Activated CD4-positive, alpha-beta memory T cell treated with anti-CD3 and anti-CD28 coated beads for 36 hours (primary cell): ENCODE measurements at regions not wholly inside any gene's neighbourhood (a gene's known extent, or its start where the extent isn't known, plus 50 kb on each side); places are given as distances from the start of the nearest gene placed in this dataset.
"Not testable (repeated sequence)": the region's sequence is repeated elsewhere in the genome, so short reads cannot be mapped to it uniquely, and the experiment has no call there.

Source experiments
- CTCF ChIA-PET: fragments of 350-600 bp; sonication (Branson Sonifier 250); formaldehyde crosslinking; loops from one replicate; lab custom pipeline; 2021; ENCODE audit warnings: antibody characterized with exemption, inconsistent platforms; lab: Charles Lee
- POLR2A ChIA-PET: fragments of 350-600 bp; sonication (Branson Sonifier 250); formaldehyde crosslinking; loops from one replicate; lab custom pipeline; 2021; ENCODE audit warnings: antibody characterized with exemption; lab: Charles Lee
- DNase-seq: peaks from one replicate; pipeline ENCODE4 v3.0.0-alpha.2; 2020
- H3K27ac Mint-ChIP-seq: one replicate; pipeline ENCODE4 v1.8.0; 2021; ENCODE audit warnings: mixed read lengths
- H3K27me3 Mint-ChIP-seq: one replicate; pipeline ENCODE4 v1.8.0; 2021; ENCODE audit warnings: mixed read lengths
- H3K36me3 Mint-ChIP-seq: one replicate; pipeline ENCODE4 v1.8.0; 2021; ENCODE audit warnings: mixed read lengths
- H3K4me1 Mint-ChIP-seq: one replicate; pipeline ENCODE4 v1.8.0; 2021; ENCODE audit warnings: low read depth, mixed read lengths
- H3K4me3 Mint-ChIP-seq: one replicate; pipeline ENCODE4 v1.8.0; 2021; ENCODE audit warnings: mild to moderate bottlenecking, mixed read lengths
- H3K9me3 Mint-ChIP-seq: one replicate; pipeline ENCODE4 v1.8.0; 2021; ENCODE audit warnings: mixed read lengths
- intact Hi-C: fragments of 100-400 bp; cut with micrococcal nuclease; formaldehyde crosslinking; loops from one replicate; pipeline ENCODE4 v1.15.1; 2023

DNA sequence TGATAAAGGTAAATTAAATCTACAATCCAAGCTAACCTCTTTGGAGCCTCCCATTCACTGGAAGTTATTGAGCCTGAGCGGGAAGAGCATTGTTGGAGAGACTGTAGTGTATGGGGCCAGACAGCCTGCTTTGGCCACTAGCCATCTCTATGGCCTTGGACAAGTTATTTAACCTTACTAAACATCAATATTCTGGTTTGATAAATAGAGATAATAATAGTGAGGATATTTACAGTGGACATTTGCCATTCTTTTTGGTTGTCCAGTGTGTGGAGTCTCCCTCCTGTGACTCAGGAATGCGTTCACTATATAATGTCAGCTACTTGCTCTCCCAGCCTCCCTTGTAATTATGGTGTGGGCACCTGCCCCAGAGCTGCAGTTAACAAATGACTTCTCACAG lies 216.1 kb downstream of the SLC38A4 start:
- H3K27me3 Mint-ChIP-seq: no peaks in the 10 kb centered on the region
- peaks cover 25% of the 10 kb centered on the region for H3K4me1 Mint-ChIP-seq
- no peak for DNase-seq
- intact Hi-C loops: no loop called here
- peaks cover 9% of the 10 kb centered on the region for H3K36me3 Mint-ChIP-seq
- POLR2A ChIA-PET: interaction anchor here (1.0 to 1.3 kb wide), 2 partner anchors 60 to 238 kb away, joined by 3 to 8 read pairs; no protein-coding TSS in a partner anchor
- peaks cover 9% of the 10 kb centered on the region for H3K9me3 Mint-ChIP-seq
- H3K4me3 Mint-ChIP-seq: no peak overlapping the region
- CTCF ChIA-PET: interaction anchor here (0.9 kb wide), 1 partner anchor 226 kb away, joined by 4 read pairs; no protein-coding TSS in a partner anchor
- peak overlapping the region; percentile 40 for H3K27ac Mint-ChIP-seq

DNA sequence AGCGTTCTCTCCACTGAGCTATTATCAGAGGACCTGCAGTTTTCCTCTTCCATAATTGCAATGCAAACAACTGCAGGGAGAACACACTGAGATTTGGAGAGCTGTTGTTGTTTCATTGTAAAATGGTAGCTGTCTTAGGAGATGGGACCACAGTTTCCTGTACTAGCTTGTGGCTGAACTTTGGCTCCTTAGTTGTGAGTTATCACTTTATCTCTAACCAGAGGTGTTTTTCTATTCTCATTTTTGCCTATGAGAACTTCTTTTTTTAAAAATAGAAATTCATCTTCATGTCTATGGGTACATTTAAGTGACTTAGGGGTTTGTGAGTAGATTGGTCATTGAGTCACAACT lies 216.5 kb downstream of the SLC38A4 start:
- H3K36me3 Mint-ChIP-seq: peaks cover 9% of the 10 kb centered on the region
- H3K4me3 Mint-ChIP-seq: no peak overlapping the region
- ChIA-PET POLR2A (interaction anchor here (1.0 to 1.3 kb wide), 2 partner anchors 60 to 238 kb away, joined by 3 to 8 read pairs; no protein-coding TSS in a partner anchor), CTCF (interaction anchor here (0.5 to 0.9 kb wide), 2 partner anchors 225 to 233 kb away, joined by 3 to 4 read pairs; no protein-coding TSS in a partner anchor)
- peaks cover 9% of the 10 kb centered on the region for H3K9me3 Mint-ChIP-seq
- no peaks in the 10 kb centered on the region for H3K27me3 Mint-ChIP-seq
- H3K27ac Mint-ChIP-seq: peak overlapping the region; percentile 40
- intact Hi-C loops: no loop called here
- DNase-seq: no peak
- H3K4me1 Mint-ChIP-seq: peaks cover 25% of the 10 kb centered on the region

DNA sequence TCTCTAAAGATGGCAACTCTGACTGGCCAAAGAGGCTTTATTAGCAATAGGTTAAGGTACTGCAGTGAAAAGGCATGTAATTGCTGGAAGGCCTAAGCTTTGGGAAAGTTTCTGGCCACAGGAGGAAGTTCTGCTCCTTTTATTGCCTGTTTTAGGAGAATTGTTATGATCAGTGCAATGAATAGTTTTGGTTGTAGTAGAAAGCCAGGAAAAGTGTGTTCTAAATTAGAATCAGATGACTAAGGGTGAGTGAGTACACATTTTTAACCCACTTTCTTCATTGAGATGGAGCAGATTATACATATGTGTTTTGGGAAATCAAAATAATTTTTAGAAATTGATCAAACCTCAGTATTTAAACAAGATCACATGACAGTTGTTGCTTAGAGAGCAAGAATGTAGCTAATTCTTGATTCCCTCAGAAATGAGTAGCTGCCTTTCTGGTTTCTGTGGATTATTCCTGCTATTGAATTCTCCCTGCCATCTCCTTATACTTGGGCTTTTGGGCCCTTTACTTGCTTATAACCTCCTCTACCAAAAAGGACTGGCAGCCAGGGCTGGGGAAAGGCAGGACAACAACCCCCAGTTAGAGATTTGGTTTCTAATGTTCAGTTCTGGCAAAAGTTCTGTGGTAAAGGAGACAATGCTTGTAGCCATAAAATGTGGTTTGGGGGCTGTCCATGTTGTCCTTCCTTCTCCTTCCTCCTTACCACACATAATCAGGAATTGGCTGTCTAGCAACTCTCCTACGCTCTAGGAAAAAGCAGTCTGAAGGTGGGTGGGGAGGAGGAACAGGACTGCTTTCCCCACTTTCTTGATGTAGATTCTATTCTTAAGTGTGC lies 217.1 kb downstream of the SLC38A4 start:
- no peak for DNase-seq
- peaks cover 9% of the 10 kb centered on the region for H3K9me3 Mint-ChIP-seq
- H3K4me1 Mint-ChIP-seq: peaks cover 25% of the 10 kb centered on the region
- no peak overlapping the region for H3K4me3 Mint-ChIP-seq
- intact Hi-C loops: no loop called here
- H3K27ac Mint-ChIP-seq: no peak overlapping the region
- H3K36me3 Mint-ChIP-seq: peaks cover 9% of the 10 kb centered on the region
- H3K27me3 Mint-ChIP-seq: no peaks in the 10 kb centered on the region
- ChIA-PET CTCF (interaction anchor here (0.5 to 0.9 kb wide), 2 partner anchors 225 to 232 kb away, joined by 3 to 4 read pairs; no protein-coding TSS in a partner anchor), POLR2A (interaction anchor here (1.0 to 1.3 kb wide), 2 partner anchors 59 to 237 kb away, joined by 3 to 8 read pairs; no protein-coding TSS in a partner anchor)

GRCh38 chr12:46604684-46605083 lies 221.1 kb downstream of the SLC38A4 start:
- POLR2A ChIA-PET: no interaction called here
- Mint-ChIP-seq H3K4me3 (no peak overlapping the region), H3K27ac (no peak overlapping the region), H3K36me3 (peaks cover 13% of the 10 kb centered on the region), H3K27me3 (no peaks in the 10 kb centered on the region), H3K9me3 (peaks cover 31% of the 10 kb centered on the region), H3K4me1 (peaks cover 16% of the 10 kb centered on the region)
- CTCF ChIA-PET: no interaction called here
- no peak for DNase-seq
- intact Hi-C loops: no loop called here

GRCh38 chr12:46603776-46604456 lies 221.9 kb downstream of the SLC38A4 start:
- ChIA-PET POLR2A (no interaction called here), CTCF (no interaction called here)
- peaks cover 13% of the 10 kb centered on the region for H3K36me3 Mint-ChIP-seq
- DNase-seq: no peak
- peaks cover 8% of the 10 kb centered on the region for H3K4me1 Mint-ChIP-seq
- H3K4me3 Mint-ChIP-seq: no peak overlapping the region
- intact Hi-C loops: no loop called here
- peaks cover 33% of the 10 kb centered on the region for H3K9me3 Mint-ChIP-seq
- H3K27ac Mint-ChIP-seq: no peak overlapping the region
- no peaks in the 10 kb centered on the region for H3K27me3 Mint-ChIP-seq

DNA sequence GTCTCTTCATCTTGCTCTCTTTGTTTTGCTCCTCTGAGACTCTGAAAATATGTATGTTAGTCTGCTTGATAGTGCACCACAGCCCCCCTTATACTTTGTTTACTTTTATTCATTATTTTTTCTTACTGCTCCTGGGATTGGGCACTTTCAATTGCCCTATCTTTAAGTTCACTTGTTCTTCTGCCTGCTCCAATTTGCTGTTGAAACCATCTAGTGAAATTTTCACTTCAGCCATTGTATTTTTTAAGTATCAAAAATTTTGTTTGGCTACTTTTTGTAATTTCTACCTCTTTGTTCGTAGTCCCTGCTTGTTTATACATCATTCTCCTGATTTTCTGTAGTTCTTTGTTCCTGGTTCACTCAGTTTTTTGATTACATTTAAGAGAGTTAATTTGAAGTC lies 223.3 kb downstream of the SLC38A4 start:
- Mint-ChIP-seq H3K36me3 (peaks cover 13% of the 10 kb centered on the region), H3K4me1 (no peaks in the 10 kb centered on the region), H3K4me3 (no peak overlapping the region), H3K27me3 (no peaks in the 10 kb centered on the region), H3K9me3 (peaks cover 37% of the 10 kb centered on the region), H3K27ac (no peak overlapping the region)
- CTCF ChIA-PET: no interaction called here
- POLR2A ChIA-PET: no interaction called here
- intact Hi-C loops: no loop called here
- no peak for DNase-seq

- H3K27me3 Mint-ChIP-seq: no peaks in the 10 kb centered on the region
- H3K4me3 Mint-ChIP-seq: no peak overlapping the region
- H3K27ac Mint-ChIP-seq: no peak overlapping the region
- DNase-seq: no peak
- peaks cover 11% of the 10 kb centered on the region for H3K36me3 Mint-ChIP-seq
- ChIA-PET CTCF (no interaction called here), POLR2A (no interaction called here)
- peaks cover 13% of the 10 kb centered on the region for H3K4me1 Mint-ChIP-seq
- H3K9me3 Mint-ChIP-seq: peaks cover 29% of the 10 kb centered on the region
- intact Hi-C loops: no loop called here
Measured at GRCh38 chr12:46590991-46591703, 218.6 kb upstream of the SLC38A2 start.

DNA sequence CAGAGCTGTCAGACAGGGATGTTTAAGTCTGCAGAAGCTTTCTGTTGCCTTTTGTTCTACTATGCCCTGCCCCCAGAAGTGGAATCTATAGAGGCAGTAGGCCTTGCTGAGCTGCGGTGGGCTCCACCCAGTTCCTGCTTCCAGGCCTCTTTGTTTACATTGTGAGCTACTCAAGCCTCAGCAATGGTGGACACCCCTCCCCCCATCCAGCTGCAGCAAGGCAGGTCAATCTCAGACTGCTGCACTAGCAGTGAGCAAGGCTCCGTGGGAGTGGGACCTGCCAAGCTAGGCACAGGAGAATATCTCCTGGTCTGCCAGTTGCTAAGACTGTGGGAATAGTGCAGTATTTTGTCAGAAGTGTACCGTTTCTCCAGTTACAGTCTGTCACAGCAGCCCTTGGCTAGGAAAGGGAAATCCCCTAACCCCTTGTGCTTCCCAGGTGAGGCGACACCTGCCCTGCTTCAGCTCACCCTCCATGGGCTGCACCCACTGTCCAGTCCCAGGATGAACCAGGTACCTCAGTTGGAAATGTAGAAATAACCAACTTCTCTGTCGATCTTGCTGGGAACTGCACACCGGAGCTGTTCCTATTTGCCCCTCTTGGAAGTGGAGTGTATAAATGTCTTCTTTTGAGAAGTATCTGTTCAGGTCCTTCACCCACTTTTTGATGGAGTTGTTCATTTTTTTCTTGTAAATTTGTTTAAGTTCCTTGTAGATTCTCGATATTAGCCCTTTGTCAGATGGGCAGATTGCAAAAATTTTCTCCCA lies 213.5 kb upstream of the SLC38A2 start:
- ChIA-PET POLR2A (interaction anchor here (0.9 to 1.1 kb wide), 2 partner anchors 62 to 215 kb away, joined by 3 to 5 read pairs; no protein-coding TSS in a partner anchor), CTCF (no interaction called here)
- H3K27ac Mint-ChIP-seq: peak overlapping the region; percentile 43
- H3K4me3 Mint-ChIP-seq: no peak overlapping the region
- peak; percentile 52 for DNase-seq
- peaks cover 45% of the 10 kb centered on the region for H3K4me1 Mint-ChIP-seq
- H3K9me3 Mint-ChIP-seq: peaks cover 50% of the 10 kb centered on the region
- intact Hi-C loops: no loop called here
- H3K36me3 Mint-ChIP-seq: peaks cover 24% of the 10 kb centered on the region
- no peaks in the 10 kb centered on the region for H3K27me3 Mint-ChIP-seq

- POLR2A ChIA-PET, CTCF ChIA-PET, H3K4me3 Mint-ChIP-seq, DNase-seq, H3K27ac Mint-ChIP-seq, intact Hi-C loops, H3K27me3 Mint-ChIP-seq: not testable (repeated sequence)
- Mint-ChIP-seq H3K36me3 (peaks cover 22% of the 10 kb centered on the region), H3K9me3 (peaks cover 45% of the 10 kb centered on the region), H3K4me1 (peaks cover 45% of the 10 kb centered on the region)
Measured at GRCh38 chr12:46584098-46584497, 211.5 kb upstream of the SLC38A2 start.

GRCh38 chr12:46581990-46582389 lies 209.4 kb upstream of the SLC38A2 start:
- H3K27ac Mint-ChIP-seq, POLR2A ChIA-PET, DNase-seq, CTCF ChIA-PET, H3K27me3 Mint-ChIP-seq, intact Hi-C loops, H3K4me3 Mint-ChIP-seq: not testable (repeated sequence)
- Mint-ChIP-seq H3K9me3 (peaks cover 36% of the 10 kb centered on the region), H3K36me3 (peaks cover 19% of the 10 kb centered on the region), H3K4me1 (peaks cover 40% of the 10 kb centered on the region)

DNA sequence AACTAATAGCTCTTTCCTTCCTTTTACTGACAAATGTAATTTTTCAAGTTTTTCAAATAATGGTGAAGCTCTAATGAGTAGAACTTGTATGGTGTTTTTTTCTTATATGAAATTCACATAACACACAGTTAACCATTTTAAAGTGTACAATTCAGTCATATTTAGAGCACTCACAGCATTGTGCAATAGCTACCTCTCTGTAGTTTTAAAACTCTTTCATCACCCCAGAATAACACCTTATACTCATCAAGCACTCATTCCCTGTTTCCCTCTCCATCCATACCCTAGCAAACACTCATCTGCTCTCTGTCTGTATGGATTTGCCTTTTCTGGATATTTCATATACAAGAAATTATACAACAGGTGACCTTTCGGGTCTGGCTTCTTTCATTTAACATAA lies 207.9 kb upstream of the SLC38A2 start:
- Mint-ChIP-seq H3K36me3 (peaks cover 19% of the 10 kb centered on the region), H3K27me3 (no peaks in the 10 kb centered on the region), H3K9me3 (peaks cover 36% of the 10 kb centered on the region), H3K27ac (no peak overlapping the region), H3K4me1 (peaks cover 25% of the 10 kb centered on the region), H3K4me3 (no peak overlapping the region)
- ChIA-PET POLR2A (no interaction called here), CTCF (no interaction called here)
- intact Hi-C loops: no loop called here
- DNase-seq: no peak
